DMS 273 (cell line): ENCODE measurements at regions not wholly inside any gene's neighbourhood (a gene's known extent, or its start where the extent isn't known, plus 50 kb on each side); places are given as distances from the start of the nearest gene placed in this dataset.
"Not testable (repeated sequence)": the region's sequence is repeated elsewhere in the genome, so short reads cannot be mapped to it uniquely, and the experiment has no call there.

ENCODE experiments used
- DNase-seq: peaks from one replicate; lab custom pipeline; 2025; ENCODE audit not compliant: unreplicated experiment; lab: John Stamatoyannopoulos, UW

DNA sequence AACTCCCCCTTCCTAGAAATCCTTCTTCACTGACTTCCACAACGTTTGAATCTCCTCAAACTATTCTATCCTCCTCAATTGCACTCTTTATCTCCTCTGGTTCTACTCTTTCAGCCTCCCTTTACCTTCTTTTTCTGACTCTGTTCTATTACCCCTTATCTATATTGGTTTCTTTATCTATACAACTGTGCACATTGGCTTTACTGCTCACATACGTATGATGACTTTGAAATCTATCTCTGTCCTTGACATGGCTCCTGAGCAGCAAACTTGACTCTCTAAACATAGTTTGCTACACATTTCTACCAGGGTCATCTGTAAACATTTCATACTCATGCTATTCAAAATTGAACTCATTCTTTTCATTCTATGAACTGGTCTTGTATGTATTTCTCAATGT, 601.0 kb upstream of the LINC00305 start:
- no peak for DNase-seq

DNA sequence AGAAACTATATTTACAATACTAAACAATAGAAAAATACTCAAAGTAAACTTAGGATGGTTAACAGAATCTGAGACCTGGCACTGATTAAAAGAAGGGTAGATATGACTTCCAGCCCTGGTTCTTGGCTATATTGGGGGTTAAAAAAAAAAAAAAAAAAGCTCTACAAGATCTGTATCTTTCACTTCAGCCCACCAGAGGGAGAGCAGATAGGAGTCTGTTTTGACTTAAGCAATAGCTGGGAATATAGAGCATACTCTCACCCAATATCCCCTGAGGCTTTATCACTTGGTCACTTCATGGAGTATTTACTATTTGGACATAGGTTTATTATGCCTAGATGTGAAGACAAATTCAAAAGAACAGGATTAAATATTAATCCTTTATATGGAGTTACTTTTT, 598.9 kb upstream of the LINC00305 start:
- peak; percentile 18 for DNase-seq

- DNase-seq, result no peak
Observed at GRCh38 chr18:64742898-64743297, 594.0 kb upstream of the LINC00305 start.

- DNase-seq, result no peak
Observed at GRCh38 chr18:64734063-64734462, 585.2 kb upstream of the LINC00305 start.

DNA sequence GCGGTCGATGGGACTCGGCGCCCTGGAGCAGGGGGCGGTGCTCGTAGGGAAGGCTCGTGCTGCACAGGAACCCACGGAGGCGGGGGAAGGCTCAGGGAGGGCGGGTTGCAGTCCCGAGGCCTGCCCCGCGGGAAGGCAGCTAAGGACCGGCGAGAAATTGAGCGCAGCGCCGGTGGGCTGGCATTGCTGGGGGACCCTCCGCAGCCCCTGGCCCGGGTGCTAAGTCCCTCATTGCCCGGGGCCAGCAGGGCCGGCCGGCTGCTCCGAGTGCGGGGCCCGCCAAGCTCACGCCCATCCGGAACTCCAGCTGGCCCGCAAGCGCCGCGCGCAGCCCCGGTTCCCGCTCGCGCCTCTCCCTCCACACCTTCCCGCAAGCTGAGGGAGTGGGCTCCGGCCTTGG, 576.8 kb upstream of the LINC00305 start:
- not testable (repeated sequence) for DNase-seq

GRCh38 chr18:64720781-64721464, 572.0 kb upstream of the LINC00305 start:
- DNase-seq, result no peak

GRCh38 chr18:64718808-64719207, 569.9 kb upstream of the LINC00305 start:
- DNase-seq, result no peak

DNA sequence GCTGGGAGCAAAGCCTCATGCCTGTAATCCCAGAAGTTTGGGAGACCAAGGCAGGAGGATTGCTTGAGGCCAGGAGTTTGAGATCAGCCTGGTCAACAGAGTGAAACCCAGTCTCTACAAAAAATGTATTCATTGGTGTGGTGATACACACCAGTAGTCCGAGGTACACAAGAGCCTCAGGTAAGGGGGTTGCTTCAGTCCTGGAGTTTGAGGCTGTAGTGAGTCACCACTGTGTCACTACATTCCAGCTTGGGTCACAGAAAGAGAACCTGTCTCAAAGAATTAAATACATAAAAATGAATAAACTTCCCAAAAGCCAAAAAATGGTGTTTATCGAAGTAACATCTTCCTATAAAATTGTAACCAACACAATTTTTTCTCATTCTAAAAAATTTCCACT, 568.1 kb upstream of the LINC00305 start:
- no peak for DNase-seq

DNA sequence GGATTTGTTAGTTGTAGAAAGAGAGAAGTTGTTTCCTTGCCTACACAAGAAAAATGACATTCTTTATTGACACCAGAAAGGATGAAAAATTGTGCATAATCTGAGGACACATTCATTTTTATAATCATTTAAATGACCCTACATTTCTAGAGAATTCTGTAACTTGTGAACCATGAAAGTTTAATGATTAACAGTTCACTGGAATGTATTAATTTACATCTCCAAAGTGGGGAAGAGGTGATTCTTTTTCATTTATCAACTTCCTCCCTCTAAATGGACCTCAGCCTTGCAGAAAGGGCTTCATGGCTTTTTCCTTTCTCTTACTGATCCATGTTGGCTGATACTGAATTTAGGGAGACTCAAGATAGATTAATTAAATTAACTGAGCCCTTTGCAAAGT, 565.2 kb upstream of the LINC00305 start:
- no peak for DNase-seq

DNA sequence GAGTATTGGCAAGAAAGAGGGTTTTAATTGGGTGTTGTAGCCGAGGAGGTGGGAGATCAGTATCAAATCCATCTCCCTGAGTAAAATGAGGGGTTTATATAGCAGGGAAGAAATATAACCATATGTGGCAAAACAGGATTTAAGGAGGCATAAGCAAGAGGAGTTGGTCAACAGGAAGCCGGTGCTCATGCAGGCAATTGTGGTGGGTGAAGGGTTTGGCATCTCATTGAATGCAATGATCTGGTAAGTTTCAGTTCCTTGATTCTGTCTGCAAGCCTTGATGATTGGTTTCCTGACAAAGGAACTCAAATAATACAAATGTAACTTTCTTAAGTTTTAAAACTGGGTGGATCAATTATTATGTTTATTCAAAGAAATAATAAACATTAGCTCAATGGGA, 564.4 kb upstream of the LINC00305 start:
- no peak for DNase-seq

DNA sequence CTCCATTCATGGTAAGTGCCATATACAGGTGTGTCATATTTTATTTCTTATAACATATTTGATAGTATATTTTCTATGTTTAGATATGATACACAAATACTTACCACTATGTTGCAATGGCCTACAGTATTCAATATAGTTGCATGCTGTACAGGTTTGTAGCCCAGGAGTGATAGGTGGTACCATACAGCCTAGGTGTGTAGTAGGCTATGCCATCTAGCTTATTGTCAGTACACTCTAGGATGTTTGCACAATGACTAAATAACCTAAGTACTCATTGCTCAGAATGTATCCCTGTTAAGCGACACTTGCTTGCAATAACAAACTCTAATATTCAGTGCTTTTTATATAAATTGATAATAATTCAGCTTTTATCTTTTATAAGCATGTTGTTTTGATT, 563.1 kb upstream of the LINC00305 start:
- DNase-seq, result no peak

DNA sequence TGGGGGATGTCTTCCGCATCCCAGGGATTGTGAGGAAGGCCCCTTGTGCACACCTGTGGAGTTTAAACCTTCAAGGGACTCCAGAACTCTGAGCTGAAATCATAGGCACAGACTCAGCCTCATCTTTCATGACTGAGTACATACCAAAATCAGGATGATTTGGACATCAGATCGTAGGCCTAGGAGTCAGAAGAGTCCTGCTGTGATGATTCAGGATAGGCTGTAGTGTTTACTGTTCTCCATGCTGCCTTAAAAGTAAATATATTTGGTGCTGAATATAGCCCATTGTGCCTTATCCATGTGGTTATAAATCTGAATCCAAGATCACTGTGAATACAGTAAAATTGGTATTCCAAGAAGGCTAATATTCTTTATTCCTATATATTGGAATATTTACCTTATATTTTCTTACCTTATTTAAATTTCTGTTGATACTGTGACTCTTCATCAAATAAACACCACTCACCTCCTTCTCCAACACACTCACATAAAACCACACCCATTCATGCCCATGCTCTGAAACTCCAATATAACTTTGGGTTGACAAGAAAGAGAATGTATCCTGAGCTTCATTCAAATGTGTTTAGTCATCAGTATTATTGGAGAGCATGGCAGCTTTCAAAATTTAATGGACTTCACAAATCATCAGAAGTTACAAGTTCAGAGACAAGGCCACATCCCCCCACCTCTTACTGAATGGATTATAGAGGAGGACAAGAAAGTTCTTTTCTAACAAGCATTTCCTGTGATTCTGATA, 561.4 kb upstream of the LINC00305 start:
- DNase-seq, result no peak

- no peak for DNase-seq
Observed at GRCh38 chr18:64707052-64707451, 558.2 kb upstream of the LINC00305 start.

GRCh38 chr18:64699081-64699480, 550.2 kb upstream of the LINC00305 start:
- DNase-seq, result no peak

- no peak for DNase-seq
Observed at GRCh38 chr18:64695851-64696553, 547.1 kb upstream of the LINC00305 start.

- DNase-seq, result no peak
Observed at GRCh38 chr18:64693766-64694165, 544.9 kb upstream of the LINC00305 start.

DNA sequence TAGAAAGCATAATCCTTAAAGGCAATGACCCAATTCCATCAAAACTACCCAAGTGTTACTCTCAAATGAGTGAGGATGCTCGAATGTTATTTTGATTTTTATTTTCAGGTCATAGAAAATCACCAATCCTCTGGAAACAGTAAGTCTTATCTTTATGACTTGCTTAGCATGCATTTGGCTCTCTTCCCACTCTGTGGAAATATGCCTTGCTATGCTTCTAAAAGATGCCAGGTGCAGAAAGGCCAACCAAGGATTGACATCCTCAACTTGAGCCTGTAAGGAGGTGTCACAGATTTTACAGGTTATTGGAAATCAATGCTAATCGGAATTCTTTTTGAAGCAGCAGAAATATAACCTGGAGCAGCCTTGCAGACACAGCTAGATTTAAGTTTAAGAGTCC, 543.9 kb upstream of the LINC00305 start:
- no peak for DNase-seq

DNA sequence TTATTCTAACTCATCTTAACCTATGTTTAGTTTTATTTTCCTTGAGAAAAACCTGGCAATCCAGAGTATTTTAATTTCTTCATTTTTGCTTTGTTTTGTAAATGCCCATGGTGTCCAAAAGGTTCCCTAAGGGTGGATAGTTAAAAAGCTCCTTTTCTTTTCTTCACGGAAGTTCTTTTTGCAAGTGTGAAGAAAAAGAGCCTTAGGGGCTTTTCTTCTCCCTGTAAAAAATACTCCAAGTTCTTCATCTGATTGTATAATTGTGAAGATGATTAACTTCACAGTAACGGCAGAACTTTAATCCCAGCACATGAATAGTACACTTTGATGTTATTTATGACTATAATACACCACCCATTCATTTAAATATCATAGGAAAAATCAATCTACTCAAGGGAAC, 530.2 kb upstream of the LINC00305 start:
- no peak for DNase-seq

DNA sequence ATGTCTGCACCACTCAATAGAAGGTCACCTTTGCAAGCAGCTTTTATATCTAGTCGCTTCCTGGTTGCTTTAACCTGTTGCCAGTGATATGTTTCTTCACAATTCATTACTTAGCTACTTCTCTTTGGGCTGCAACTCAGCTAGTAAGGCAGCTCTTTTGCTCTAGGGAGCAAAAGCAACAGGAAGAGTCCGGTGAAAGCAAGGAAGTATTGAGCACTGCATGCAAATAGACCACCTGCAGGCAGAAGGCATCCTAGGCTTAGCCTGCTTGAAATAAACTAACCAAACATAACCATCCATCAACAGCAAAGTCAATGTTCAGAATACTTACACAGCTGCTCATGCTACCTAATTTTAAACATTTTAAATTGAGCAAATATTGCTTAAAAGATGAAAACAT, 529.2 kb upstream of the LINC00305 start:
- no peak for DNase-seq

- DNase-seq, result no peak
Observed at GRCh38 chr18:64674694-64675093, 525.8 kb upstream of the LINC00305 start.

- DNase-seq, result not testable (repeated sequence)
Observed at GRCh38 chr18:64671293-64671692, 522.4 kb upstream of the LINC00305 start.

DNA sequence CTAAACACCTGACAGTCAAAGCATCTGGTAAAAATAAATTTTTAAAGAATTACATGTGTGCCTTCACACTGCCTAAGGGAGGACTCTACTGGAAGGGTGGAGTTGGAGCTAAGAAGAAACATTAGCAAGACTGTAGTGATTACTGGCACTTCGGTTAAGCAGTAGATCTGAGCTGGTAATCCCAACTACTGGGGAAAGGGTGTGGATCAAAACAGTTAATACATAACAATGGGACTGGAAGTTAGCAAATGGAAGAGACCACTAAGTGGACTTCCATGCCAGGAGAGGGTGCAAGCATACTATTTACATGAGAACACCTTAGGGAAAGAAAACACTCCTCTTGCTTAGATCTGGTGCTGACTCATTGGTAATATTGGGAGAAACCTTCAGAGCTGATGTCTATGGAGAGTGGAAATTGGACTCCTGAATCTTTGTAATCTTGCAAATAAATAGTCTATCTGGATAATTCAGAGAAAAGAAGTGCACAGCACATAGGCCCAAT, 519.6 kb upstream of the LINC00305 start:
- no peak for DNase-seq
